ENCODE measurements at regions not wholly inside any gene's neighbourhood (a gene's known extent, or its start where the extent isn't known, plus 50 kb on each side); places are given as distances from the start of the nearest gene placed in this dataset.

DNA sequence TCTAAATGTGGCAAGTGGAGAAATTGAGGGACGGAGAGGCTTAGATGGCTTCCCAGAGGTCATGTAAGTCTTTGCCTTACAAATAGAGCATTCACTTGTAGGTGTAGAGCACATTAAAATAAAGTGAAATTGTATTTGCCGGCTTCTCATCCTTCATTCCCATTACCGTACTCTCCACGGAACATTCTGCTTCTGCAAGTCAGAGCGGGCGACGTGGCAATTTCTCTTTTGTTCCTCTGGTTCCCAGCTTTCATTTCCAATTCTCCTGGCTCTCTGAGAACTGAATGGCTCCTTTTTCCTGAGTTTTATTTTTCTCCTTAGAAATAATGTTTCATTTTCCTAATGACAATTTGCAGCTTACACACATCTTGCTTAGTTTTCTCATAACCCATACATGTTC is 51.3 kb upstream of the PFKP start:
- intact Hi-C loops (cut with micrococcal nuclease) = no loop called here

DNA sequence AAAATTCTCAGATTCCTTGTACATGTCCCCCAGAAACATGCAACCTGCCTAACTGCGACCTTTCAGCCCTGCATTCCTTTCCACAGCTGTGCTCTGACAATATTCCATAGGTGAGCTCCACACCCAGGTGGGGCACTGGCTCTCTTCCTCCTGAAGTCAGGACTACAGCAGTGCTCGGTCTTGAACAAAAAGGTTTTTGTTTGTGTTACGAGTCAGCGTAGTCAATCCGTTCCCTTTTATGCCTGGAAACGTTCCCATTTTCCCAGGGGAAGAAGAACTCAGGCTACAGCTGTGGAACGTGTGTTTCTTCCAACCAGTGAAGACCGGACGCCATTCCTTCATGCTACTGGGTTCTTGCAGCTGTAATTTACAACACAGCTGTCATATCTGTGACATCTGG is 52.4 kb upstream of the PFKP start:
- intact Hi-C loops (cut with micrococcal nuclease) = no loop called here

- intact Hi-C loops (cut with micrococcal nuclease) = no loop called here
Measured at GRCh38 chr10:3012223-3012622, 55.1 kb upstream of the PFKP start.

DNA sequence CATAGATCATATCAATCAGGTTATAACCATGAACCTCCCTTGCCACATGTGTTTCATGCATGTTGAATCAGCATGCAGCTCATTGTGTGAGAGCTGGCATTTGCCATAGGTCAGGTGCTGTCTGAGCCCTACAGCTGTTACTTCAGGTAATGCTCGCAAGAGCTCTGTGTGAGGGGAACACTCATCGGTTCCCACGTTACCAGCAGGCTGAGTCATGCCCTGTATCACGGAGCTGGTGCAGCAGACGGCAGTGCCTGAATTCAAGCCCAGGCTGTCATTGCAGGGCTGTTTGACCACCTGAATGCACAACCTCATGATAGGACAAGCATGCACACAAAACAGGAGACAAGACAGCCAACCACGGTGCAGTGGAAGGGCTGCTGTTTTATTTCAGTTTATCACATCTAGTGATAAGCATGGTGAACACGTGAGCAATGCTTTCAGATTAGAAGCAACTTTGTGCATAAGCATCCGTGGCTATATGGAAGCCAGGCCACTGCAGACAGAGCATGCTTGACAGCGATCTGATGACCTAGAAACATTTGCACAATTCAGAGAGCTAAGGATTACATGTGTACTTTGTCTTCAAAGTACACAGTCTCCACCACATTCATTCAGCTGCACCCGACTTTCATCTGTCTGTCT is 56.4 kb upstream of the PFKP start:
- intact Hi-C loops (cut with micrococcal nuclease) = no loop called here

DNA sequence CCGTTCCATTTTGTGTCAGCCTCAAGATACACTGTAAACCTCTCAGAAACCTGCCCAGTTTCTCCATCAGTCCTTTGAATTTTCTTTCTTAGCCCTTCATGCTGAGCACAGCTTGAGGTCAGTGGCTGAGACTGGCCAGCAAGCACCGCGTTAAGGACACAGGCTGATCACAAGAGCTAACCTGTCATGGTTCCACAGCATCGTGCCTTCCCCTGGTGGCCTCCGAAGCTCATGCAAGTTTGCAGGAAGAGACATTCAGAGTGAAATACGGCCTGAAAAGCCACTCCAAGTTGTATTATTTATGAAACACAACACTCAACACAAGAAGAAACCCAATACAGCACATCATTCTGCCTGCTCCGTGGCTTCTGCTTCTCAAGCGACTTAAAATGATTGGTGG is 57.0 kb upstream of the PFKP start:
- intact Hi-C loops (cut with micrococcal nuclease) = no loop called here

DNA sequence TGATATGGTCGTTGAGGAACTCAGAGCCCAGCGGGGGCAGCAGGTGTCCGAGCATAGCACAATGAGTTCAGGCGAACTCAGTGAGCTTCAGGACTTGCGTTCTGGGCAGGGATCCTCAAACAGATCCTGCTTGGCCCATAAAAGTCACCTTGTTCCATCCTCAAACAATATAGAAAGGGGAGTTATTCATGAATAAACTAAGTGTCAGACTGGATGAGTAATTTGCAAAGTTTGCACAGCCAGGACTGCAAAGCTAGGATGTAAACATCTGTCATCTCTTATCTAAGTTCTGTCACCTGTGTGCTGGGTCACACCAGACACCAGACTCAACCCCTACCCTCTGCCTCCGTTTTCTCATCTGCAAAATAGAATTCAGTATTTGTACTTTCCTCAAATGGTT is 58.0 kb upstream of the PFKP start:
- intact Hi-C loops (cut with micrococcal nuclease) = no loop called here

DNA sequence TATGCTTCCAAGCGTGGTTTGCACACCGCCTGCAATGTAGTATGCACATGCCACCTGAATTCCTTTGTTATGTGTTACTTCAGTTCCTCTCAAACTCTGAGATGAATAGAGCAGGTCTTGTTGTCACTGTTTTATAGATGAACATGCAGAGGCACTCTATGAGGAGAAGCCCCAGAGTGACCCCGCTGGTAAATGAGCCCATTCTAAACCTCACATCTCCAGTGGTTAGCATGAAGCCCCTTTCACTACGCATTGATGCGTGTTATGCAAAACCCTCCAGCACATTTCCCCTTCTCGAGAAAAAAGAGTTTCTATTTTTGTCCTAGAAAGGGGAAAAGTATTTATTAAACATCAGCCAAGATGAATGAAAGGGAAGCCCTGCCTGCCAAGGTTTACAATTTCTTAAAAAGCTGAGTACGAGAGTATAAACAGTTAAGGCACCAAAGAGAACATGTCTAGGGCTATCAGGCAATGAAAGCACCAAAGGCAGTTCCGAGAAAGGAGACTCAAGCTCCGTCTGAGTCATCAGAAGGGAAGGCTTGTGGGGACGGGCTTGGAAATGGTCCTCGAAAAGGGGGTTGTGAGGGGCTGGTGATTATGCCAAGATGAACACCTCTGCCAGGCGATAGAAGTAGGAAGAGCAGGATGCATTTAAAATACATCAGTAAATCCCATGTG is 58.7 kb upstream of the PFKP start:
- intact Hi-C loops (cut with micrococcal nuclease) = no loop called here

DNA sequence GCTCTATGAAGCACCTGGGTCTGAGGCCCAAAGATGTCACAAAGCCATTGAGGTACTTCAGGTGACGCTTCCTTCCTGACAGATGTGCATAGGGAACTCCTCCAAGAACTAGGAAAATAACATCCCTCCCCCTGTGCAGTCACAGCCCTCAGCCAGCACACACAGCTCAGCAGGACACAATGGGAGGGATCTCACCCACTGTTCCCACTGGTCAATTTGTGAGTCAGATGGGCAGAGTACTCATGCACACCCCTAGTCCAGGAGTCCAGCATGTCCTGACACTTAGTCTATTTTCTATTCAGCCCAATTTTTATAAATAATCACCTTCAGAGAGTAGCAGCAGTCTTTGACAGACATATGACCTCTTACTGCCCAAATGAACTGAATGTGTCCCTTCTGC is 60.7 kb upstream of the PFKP start:
- intact Hi-C loops (cut with micrococcal nuclease) = no loop called here

DNA sequence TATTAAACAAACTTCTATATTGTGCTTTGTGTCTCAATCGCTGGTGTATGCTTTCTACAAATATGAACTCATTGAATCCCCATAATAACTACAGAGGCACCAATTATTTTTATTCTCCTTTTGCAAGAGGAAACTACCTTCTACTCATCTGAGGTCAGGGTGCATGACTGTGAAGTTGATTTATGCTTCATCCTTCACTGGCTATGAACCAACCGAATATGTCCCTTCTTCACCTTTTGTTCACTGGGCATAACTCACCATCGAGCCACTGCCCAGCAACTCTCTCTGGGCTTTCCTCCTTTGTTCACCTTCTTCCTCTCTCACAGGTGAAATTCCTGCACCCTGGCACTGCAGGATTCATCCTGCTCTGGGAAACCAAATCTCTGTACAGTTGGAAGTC is 61.3 kb upstream of the PFKP start:
- intact Hi-C loops (cut with micrococcal nuclease) = no loop called here

DNA sequence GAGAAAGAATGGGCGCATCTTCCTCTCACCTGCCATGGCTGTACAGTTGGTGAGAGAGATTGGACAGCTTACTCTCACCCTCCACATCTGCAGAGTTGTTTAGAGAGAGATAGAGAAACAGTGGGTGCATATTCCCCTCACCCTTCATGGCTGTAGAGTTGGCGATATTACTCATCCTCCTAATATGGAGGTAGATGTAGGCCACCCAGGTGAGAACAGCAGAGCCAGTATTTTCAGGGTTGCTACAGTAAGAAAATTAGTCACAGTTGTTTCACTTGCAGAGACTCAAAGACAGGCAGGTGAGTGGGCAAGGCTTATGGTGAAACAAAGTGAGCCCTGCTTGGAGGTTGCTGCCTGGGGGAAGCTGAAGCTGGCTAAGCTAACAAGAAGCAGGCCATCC is 65.0 kb upstream of the PFKP start:
- intact Hi-C loops (cut with micrococcal nuclease) = no loop called here

- intact Hi-C loops (cut with micrococcal nuclease) = no loop called here
Measured at GRCh38 chr10:3000048-3000447, 67.3 kb upstream of the PFKP start.

DNA sequence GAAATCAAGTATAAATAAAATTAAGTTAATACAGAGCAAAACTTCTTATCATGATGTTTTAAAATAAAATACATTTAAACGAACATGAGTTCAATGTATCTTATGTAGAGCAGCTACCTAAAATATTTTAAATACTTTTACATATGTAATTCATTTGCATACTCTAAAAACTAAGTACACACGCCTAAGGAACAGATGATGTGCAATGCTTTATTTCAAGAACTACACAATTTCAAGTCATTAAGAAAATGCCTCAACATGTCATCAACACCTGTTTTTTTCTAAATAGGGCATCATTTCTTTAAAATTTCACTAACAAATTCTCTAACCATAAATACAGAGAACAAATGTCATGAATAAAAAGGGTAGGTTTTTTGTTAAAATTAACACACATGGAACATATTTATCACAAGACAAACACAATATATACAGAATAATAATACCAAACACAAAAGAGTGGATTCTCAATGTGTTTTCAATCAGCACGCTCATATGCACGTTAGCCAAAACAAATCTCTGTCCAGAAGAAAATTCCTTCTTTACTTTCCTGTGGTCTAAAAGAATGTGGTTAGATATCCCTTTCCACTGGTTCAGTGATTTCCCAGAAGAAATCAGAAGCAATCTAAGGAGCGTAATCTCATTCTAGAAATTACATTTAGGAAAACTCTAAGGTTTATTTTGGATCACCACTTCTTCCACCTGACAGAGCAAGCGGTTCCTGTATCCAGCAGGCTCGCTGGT is 73.0 kb upstream of the PFKP start:
- intact Hi-C loops (cut with micrococcal nuclease) = no loop called here

- intact Hi-C loops (cut with micrococcal nuclease) = no loop called here
Measured at GRCh38 chr10:2993636-2994035, 73.7 kb upstream of the PFKP start.

DNA sequence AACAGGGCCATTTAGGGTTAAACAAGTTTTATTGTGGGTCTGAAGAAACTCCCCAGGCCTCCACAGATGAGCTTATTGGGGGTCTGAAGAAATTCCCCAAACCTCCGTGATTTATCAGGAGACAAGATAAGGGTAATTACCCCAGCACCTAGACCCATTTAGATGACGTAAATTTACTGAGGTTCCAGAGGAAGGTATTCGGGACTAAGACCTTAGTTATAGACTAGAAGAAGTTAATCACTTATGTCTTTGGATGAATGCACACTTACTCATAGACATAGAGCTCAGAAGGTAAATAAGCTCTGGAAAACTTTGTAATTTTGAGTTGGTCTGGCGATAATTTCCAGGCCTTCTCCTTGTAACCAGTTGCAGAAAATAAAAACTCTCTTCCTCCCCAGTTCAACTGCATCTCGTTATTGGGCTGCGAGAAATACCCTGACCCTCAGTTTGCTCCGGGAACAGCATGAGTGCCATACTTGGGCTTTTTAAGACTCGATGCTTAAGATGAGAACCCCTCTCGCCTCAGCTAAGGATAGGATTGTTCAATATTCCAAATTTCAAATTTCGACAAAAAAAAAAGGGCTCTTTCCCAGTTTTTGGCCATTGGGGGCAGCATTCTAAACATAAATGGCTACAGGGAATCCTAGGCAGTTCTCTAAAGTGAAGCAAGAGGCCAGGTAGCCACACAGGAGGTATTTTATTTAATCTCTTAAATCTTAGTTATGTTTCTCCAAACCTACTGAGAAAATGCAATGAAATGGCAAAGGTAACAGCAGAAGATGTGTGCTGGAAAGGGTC is 74.7 kb upstream of the PFKP start:
- intact Hi-C loops (cut with micrococcal nuclease) = no loop called here

- intact Hi-C loops (cut with micrococcal nuclease) = no loop called here
Measured at GRCh38 chr10:2990764-2991163, 76.6 kb upstream of the PFKP start.

DNA sequence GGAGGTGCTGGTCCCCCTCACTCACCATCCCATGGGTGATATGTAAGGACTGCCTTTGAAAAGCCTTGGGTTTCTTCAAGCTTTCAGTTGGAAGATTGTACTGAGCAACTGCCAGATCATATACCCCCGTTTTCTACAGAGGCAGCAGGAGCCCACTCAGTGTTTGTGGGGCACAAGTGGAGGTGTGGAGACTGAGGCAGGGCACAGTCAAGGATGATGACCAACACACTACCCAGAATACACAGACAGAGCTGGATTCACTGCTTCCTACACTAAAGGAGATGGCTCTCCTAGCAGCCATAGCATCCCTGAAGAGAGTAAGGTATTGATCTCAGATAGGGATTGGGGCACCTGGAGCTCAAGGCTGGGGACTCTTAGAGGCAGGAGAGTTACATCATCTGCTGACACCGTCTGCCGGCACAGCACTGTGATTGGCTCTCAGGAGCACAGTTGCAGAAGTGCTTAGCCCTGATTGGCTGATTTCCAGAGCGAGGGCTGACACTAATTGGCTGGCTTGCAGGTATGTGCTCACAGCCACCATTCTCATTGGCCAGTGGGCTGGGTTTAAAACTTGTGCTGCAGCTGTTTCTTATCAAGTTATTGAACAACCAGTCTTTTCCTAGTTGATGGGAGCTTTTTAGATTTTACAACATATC is 77.9 kb upstream of the PFKP start:
- intact Hi-C loops (cut with micrococcal nuclease) = no loop called here

DNA sequence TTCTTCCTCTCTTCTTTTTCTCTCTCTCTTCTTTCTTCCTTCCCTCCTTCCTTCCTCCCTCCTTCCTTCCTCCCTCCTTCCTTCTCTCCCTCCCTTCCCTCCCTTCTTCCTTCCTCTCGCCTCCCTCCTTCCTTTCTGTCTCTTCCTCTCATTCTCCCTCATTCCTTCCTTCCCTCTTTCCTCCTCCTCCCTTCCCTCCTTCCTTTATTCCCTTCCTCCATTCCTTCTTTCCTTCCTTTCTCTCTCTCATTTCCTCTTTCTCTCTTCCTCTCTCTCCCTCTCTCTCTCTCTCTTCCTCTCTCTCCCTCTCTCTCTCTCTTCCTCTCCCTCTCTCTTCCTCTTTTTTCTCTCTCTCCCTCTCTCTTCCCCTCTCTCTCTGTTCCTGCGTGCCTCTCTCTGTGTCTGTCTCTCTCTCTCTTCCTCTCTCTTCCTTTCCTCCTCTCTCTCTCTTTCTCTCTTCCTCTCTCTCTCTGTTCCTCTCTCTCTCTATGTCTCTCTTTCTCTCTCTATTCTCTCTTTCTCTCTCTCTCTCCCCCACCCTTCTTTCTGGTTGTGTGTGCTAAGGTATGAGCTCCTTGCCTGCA is 80.1 kb upstream of the PFKP start:
- intact Hi-C loops (cut with micrococcal nuclease) = no loop called here

DNA sequence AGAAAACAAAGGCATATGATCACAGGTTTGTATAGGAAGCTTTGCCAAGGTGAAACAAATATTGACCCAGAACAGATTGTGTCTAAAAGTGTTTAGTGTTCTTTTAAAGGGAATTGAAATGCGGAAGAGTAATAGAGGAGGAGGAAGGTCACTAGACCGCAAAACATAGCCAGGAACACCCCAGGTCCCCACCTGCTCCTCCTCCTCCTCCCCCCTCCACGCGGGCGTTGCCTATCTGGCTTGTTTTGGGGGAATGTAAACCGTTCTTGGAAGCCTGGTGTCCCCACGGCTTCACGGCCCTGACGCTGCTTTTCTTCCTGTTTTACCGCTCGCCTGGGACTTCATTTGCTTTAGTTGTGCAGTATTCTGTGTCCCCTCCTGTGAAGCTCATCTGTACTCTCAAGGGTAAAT is 81.0 kb upstream of the PFKP start:
- intact Hi-C loops (cut with micrococcal nuclease) = no loop called here

DNA sequence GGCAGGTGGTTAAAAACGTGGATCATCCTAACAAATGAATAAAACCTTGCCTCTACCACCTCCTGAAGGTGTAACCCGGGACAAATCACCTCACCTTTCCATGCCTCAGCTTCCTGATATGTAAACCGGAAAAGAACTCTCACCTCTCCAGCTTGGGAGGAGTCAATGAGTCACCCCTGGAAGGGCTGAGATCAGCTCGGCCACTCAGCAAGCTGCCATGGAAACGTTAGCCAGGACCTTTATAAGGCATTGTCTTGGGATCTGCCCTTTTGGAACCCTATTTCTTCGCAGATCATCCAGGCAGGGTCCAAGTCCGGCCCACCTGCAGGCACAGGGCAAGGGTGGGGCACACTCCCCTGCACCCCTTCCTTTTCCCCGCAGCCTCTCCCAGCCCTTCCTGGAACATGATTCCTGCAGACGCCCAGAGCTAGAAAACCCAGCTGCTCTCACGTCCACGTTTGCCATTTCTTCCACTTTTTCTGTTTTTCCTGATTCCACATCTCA is 81.6 kb upstream of the PFKP start:
- intact Hi-C loops (cut with micrococcal nuclease) = no loop called here

DNA sequence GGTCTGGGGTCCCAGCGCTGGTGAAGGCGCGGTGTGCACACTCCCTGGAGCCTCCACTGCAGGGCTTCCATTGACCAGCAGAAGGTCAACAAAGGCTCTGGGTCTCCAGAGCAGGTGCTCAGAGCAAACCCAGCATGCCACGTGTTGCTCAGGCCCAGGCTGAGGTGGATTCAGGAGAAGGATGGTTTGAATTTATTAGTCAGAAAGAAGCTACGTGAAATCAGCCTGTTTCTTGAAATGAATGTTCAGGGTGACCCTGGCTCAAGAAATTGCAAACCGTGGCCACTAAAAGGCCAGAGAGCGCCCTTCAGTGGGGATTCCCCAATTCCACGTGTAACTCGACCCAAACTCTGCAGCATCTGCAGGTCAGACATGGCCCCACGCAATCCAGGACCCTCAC is 82.7 kb upstream of the PFKP start:
- intact Hi-C loops (cut with micrococcal nuclease) = no loop called here

- intact Hi-C loops (cut with micrococcal nuclease) = no loop called here
Measured at GRCh38 chr10:2982146-2982545, 85.2 kb upstream of the PFKP start.

All from T-helper 1 cell treated with Interleukin-12 subunit alpha and Interleukin-12 subunit beta and Interleukin-4 antibody, amounts not matched to agents 30 ng/mL and 1 ng/mL, for 36 hours (primary cell).